DOHH2 (cell line): ENCODE measurements at regions not wholly inside any gene's neighbourhood (a gene's known extent, or its start where the extent isn't known, plus 50 kb on each side); places are given as distances from the start of the nearest gene placed in this dataset.

ENCODE experiments used
- H3F3A ChIP-seq: fragments of 200-600 bp; sonication (generic), shearing (Covaris generic); 2 replicates; pipeline ENCODE4 v1.6.0; 2016; ENCODE audit warnings: antibody characterized with exemption, mild to moderate bottlenecking; ENCODE audit not compliant: control insufficient read depth, insufficient read depth
- H3K27ac ChIP-seq: fragments of 200-600 bp; sonication (generic); 2 replicates; pipeline ENCODE4 v1.5.1; 2014; ENCODE audit warnings: low read depth, mild to moderate bottlenecking, low read length, moderate library complexity
- H3K27me3 ChIP-seq: fragments of 200-600 bp; sonication (generic); 2 replicates; pipeline ENCODE4 v1.6.1; 2014; ENCODE audit warnings: mild to moderate bottlenecking, low read length, mixed read lengths; ENCODE audit not compliant: control insufficient read depth
- H3K36me3 ChIP-seq: fragments of 200-600 bp; sonication (generic); 2 replicates; pipeline ENCODE4 v1.6.1; 2014; ENCODE audit warnings: mild to moderate bottlenecking, low read length, moderate library complexity, mixed read lengths; ENCODE audit not compliant: control insufficient read depth
- H3K4me1 ChIP-seq: fragments of 200-600 bp; sonication (generic); 2 replicates; pipeline ENCODE4 v1.6.1; 2014; ENCODE audit warnings: mild to moderate bottlenecking, low read length, mixed read lengths; ENCODE audit not compliant: control insufficient read depth
- H3K4me2 ChIP-seq: fragments of 200-600 bp; sonication (generic); 2 replicates; pipeline ENCODE4 v1.6.0; 2014; ENCODE audit warnings: mild to moderate bottlenecking, low read length, moderate library complexity
- H3K4me3 ChIP-seq: fragments of 200-600 bp; sonication (generic); 2 replicates; pipeline ENCODE4 v1.5.1; 2014; ENCODE audit warnings: mild to moderate bottlenecking, low read length, mixed read lengths
- H3K79me2 ChIP-seq: fragments of 200-600 bp; sonication (generic); 2 replicates; pipeline ENCODE4 v1.6.1; 2014; ENCODE audit warnings: mild to moderate bottlenecking, low read length, mixed read lengths; ENCODE audit not compliant: control insufficient read depth
- H3K9me2 ChIP-seq: fragments of 200-600 bp; sonication (generic); replicated peaks from 2 replicates; pipeline ENCODE4 v1.6.1; 2014; ENCODE audit warnings: mild to moderate bottlenecking, low read length, mixed read lengths; ENCODE audit not compliant: control insufficient read depth
- H3K9me3 ChIP-seq: fragments of 200-600 bp; sonication (generic); 2 replicates; pipeline ENCODE4 v1.6.1; 2014; ENCODE audit warnings: antibody characterized with exemption, low read length, mixed read lengths; ENCODE audit not compliant: control insufficient read depth, insufficient read depth
- H4K20me1 ChIP-seq: fragments of 200-600 bp; sonication (generic); 2 replicates; pipeline ENCODE4 v1.6.0; 2014; ENCODE audit warnings: low read depth, mild to moderate bottlenecking, antibody characterized with exemption, low read length, moderate library complexity; ENCODE audit not compliant: control insufficient read depth, insufficient read depth
- CTCF ChIP-seq: fragments of 200-600 bp; sonication (generic); IDR thresholded peaks from one replicate; pipeline ENCODE4 v1.5.1; 2014; ENCODE audit warnings: antibody characterized with exemption, mild to moderate bottlenecking, low read depth, low read length; ENCODE audit not compliant: poor library complexity, severe bottlenecking
- EZH2phosphoT487 ChIP-seq: fragments of 200-600 bp; sonication (generic); IDR thresholded peaks from 2 replicates; pipeline ENCODE4 v1.6.1; 2017; ENCODE audit warnings: borderline replicate concordance, mild to moderate bottlenecking, antibody characterized with exemption, low read length, moderate library complexity, mixed read lengths

DNA sequence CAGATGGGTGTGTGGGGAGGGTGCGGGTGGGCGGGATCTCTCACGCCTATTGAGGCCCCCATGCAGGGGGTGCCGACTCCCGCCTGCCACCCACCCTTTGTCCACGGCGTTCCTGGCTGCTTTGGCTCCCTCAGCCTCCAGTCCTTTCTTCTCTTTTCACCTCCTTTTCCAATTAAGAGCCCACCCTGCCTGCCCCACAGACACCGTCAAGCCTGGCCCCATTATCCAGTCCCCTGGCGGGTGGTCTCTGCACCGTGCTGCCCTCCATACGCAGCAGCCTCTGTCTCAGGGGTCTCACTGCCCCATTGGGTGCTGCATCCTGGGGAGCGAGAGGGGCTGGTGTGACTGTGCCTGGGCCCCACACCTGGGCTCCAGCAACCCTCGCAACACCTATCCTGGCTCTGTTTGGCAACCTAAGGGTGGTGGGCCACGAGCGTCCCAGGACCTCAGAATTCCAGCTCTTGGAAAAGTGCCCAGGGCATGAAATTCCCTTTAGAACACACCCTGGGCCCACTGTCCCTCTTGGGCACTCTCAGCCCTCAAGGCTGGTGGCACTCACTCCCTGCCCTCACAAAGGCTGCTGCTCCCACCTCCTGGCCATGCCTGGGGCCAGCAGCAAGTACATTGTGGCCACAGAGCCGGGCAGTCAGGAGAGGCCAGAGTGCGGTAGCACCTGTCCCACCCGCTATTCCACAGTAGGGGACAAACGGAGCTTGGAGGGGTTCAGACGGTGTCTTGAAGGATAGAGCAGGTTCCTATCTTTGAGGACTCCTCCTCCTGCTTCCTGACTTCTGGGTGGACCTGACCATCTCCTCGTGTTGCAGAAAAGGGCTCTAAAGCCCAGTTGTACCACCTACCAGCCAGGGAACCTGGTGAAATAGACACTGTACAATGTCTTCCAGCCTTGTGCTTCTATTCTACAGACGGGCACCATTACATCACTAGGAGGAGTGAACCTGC, 114.1 kb downstream of the KIF26A start:
- no peaks in the 10 kb centered on the region for H3K27me3 ChIP-seq
- no peaks in the 10 kb centered on the region for H3K36me3 ChIP-seq
- no peak overlapping the region for H3K27ac ChIP-seq
- no peaks in the 10 kb centered on the region for H3K79me2 ChIP-seq
- no peaks in the 10 kb centered on the region for H3K9me2 ChIP-seq
- H3K4me2 ChIP-seq = no peak overlapping the region
- no peaks in the 10 kb centered on the region for H3K4me1 ChIP-seq
- H3K9me3 ChIP-seq = peaks cover 5% of the 10 kb centered on the region; the same call in 1 of the 2 replicates
- no peaks in the 10 kb centered on the region for H4K20me1 ChIP-seq
- no peak overlapping the region for H3K4me3 ChIP-seq
- no peaks in the 10 kb centered on the region for H3F3A ChIP-seq
- TF ChIP-seq CTCF (no peak), EZH2phosphoT487 (no peak)

GRCh38 chr14:104253223-104253822, 114.9 kb downstream of the KIF26A start:
- peaks cover 5% of the 10 kb centered on the region; the same call in 1 of the 2 replicates for H3K9me3 ChIP-seq
- H3K36me3 ChIP-seq = no peaks in the 10 kb centered on the region
- H3F3A ChIP-seq = no peaks in the 10 kb centered on the region
- H3K4me3 ChIP-seq = no peak overlapping the region
- H4K20me1 ChIP-seq = no peaks in the 10 kb centered on the region
- no peak overlapping the region for H3K4me2 ChIP-seq
- H3K27me3 ChIP-seq = no peaks in the 10 kb centered on the region
- H3K27ac ChIP-seq = no peak overlapping the region
- H3K9me2 ChIP-seq = no peaks in the 10 kb centered on the region
- H3K4me1 ChIP-seq = no peaks in the 10 kb centered on the region
- no peak for TF ChIP-seq EZH2phosphoT487
- H3K79me2 ChIP-seq = no peaks in the 10 kb centered on the region

DNA sequence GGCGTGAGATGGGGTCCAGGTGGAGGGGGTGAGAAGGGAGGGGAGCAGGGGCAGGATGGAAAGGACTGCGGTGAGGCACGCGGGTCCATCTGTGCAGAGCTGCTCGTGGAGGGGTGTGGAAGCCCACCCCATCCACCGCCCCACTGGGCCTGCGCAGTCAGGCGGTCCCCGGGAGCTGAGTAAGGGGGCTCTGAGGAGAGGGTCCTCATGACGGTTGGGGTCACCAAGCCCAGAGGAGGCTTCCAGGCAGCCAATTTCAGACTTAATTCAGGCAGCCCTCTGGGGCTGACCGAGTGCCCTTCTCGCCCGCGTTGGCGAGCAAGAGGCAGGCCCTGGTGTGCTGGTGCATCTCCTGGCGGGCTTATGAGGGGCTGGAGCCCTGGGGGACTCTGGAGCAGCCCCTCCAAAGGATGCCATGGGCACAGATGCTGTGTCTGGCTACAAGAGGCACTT, 115.5 kb downstream of the KIF26A start:
- Histone ChIP-seq H3K9me2 (no peaks in the 10 kb centered on the region), H4K20me1 (no peaks in the 10 kb centered on the region), H3K9me3 (peaks cover 5% of the 10 kb centered on the region; the same call in 1 of the 2 replicates), H3K27me3 (no peaks in the 10 kb centered on the region), H3K4me3 (no peak overlapping the region), H3K27ac (no peak overlapping the region), H3K4me1 (no peaks in the 10 kb centered on the region), H3K79me2 (no peaks in the 10 kb centered on the region), H3F3A (no peaks in the 10 kb centered on the region), H3K36me3 (no peaks in the 10 kb centered on the region), H3K4me2 (no peak overlapping the region)
- no peak for TF ChIP-seq EZH2phosphoT487
- no peak for TF ChIP-seq CTCF
